NCI-H1694 (cell line): ENCODE measurements at regions not wholly inside any gene's neighbourhood (a gene's known extent, or its start where the extent isn't known, plus 50 kb on each side); places are given as distances from the start of the nearest gene placed in this dataset.
"Not testable (repeated sequence)": the region's sequence is repeated elsewhere in the genome, so short reads cannot be mapped to it uniquely, and the experiment has no call there.

Source experiments
- DNase-seq: peaks from one replicate; lab custom pipeline; 2025; lab: John Stamatoyannopoulos, UW

DNA sequence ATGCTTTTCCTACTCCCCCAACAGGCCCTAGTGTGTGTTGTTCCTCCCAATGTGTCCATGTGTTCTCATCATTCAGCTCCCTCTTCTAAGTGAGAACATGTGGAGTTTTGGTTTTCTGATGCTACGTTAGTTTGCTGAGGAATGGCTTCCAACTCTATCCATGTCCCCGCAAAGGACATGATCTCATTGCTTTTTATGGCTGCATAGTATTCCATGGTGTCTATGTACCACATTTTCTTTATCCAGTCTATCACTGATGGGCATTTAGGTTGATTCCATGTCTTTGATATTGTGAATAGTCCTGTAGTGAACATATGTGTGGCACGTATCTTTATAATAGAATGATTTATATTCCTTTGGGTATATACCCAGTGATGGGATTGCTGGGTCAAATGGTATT is 72.5 kb upstream of the CCNY start:
- not testable (repeated sequence) for DNase-seq

- DNase-seq: not testable (repeated sequence)
Observed at GRCh38 chr10:35264636-35265035, 71.7 kb upstream of the CCNY start.

GRCh38 chr10:35265435-35265834 is 70.9 kb upstream of the CCNY start:
- no peak for DNase-seq

- DNase-seq: no peak
Observed at GRCh38 chr10:35268323-35268722, 68.0 kb upstream of the CCNY start.

GRCh38 chr10:35268791-35269257 is 67.5 kb upstream of the CCNY start:
- DNase-seq: no peak

- DNase-seq: no peak
Observed at GRCh38 chr10:35270100-35270499, 66.2 kb upstream of the CCNY start.

GRCh38 chr10:35271086-35271858 is 65.0 kb upstream of the CCNY start:
- no peak for DNase-seq

- not testable (repeated sequence) for DNase-seq
Observed at GRCh38 chr10:35271859-35272165, 64.5 kb upstream of the CCNY start.

- DNase-seq: not testable (repeated sequence)
Observed at GRCh38 chr10:35272401-35272800, 63.9 kb upstream of the CCNY start.

DNA sequence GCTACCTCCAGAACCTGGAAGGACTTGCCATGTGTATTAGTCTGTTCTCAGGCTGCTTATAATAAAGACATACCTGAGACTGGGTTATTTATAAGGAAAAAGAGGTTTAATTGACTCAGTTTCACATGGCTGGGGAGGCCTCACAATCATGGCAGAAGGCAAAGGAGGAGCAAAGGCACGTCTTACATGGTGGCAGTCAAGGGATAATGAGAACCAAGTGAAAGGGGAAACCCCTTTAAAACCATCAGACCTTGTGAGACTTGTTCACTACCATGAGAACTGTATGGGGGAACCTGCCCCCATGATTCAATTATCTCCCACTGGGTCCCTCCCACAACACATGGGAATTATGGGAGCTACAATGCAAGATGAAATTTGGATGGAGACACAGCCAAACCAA is 62.3 kb upstream of the CCNY start:
- not testable (repeated sequence) for DNase-seq

DNA sequence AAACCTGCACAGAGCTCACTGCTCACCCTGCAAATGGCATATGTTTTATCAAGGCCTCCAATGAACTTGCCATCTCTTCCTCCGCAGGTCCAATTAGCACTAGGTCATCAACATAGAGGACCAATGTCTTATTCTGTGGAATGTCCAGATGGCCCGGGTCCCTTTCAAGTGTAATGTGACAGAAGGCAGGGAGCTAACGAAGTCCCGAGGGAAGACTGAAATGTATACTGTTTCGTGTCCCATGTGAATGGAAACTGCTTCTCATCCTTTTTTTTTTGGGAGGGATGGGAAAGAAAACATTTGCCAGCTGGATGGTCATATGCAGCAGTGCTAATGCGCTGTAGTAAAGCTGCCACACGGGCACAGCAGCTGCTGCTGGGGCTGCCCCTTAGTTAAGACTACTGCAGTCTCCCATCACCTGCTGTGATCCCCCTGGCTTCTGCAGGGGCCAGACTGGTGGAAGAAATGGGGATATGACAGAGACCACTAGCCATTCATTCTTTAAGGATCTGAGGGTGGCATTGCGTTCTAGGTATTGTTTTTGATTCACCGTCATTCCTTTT is 61.7 kb upstream of the CCNY start:
- peak; percentile 98 for DNase-seq

- no peak for DNase-seq
Observed at GRCh38 chr10:35276889-35277288, 59.4 kb upstream of the CCNY start.

- not testable (repeated sequence) for DNase-seq
Observed at GRCh38 chr10:35280246-35280645, 56.1 kb upstream of the CCNY start.
